HG03025 (cell line): ENCODE measurements at regions not wholly inside any gene's neighbourhood (a gene's known extent, or its start where the extent isn't known, plus 50 kb on each side); places are given as distances from the start of the nearest gene placed in this dataset.
A peak's percentile ranks its signal among the peaks of the same experiment; 100 is the strongest.
"Not testable (repeated sequence)": the region's sequence is repeated elsewhere in the genome, so short reads cannot be mapped to it uniquely, and the experiment has no call there.

ENCODE experiments used
- ATAC-seq: cut with Tn5 transposase; IDR thresholded peaks from one replicate; pipeline ENCODE4 v1.9.1; 2021; ENCODE audit warnings: mild to moderate bottlenecking, moderate library complexity; ENCODE audit not compliant: unreplicated experiment, low FRiP score

- no peak for ATAC-seq
Observed at GRCh38 chr11:8768625-8769333, 86.2 kb downstream of the RPL27A start.

- no peak for ATAC-seq
Observed at GRCh38 chr11:8772571-8773519, 90.3 kb downstream of the RPL27A start.

DNA sequence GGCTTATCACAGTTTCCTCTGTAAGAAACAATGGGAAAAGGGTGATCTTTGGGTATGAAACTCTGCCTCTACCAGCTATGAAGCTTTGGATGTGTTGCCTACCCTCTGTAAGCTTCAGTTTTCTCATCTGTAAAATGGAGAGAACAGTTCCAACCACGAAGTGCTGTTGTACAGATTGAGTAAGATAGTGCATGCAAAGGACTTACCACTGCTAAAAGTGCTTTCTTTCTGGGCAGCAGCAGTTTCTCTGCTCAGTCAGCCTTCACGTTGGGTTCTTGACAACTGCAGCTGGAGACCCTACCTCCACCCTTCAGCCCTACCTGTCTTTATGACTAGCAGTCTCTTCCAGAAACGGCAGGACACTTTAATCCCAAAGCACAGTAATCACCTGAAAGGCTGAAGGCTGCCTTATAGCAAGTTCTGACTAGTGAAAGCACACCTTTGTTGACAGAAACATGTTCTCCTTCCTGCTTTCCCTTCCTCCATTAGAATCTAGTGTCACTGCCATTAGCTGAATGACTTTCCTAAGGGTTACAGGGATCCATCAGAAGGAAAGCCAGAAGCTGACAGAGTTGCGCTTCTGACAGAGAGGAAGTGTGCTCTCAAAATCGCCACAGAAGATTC lies 91.4 kb downstream of the RPL27A start:
- no peak for ATAC-seq

DNA sequence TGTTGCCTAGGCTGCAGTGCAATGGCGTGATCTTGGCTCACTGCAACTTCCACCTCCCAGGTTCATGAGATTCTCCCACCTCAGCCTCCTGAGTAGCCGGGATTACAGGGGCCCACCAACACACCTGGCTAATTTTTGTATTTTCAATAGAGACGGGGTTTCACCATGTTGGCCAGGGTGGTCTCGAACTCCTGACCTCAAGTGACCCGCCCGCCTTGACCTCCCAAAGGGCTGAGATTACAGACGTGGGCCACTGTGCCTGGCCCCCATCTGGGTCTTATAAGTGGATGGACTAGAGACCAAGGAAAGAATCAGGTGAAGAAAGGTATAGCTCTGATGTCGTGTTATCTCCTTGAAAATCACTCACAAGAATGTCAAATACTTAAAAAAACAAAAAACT lies 92.3 kb downstream of the RPL27A start:
- not testable (repeated sequence) for ATAC-seq

GRCh38 chr11:8775332-8775731 lies 92.7 kb downstream of the RPL27A start:
- no peak for ATAC-seq

DNA sequence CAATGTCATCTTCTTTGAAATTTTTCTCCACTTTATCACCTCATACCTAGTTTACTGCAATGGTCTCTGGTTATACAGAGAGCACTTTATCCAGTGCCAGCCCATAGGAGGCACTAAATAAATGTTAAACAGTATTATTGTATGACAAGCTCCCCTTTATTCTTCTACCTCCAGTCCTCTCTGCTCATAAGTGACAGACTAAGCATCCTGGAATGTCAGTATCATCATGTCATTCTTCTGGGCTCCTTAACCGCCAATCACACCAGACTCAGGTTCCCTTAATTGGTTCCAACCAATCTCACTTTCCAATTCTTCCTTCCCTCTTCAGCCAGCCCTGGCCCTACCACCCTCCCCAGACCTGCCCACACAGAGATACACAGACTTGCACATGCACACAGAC lies 93.1 kb downstream of the RPL27A start:
- no peak for ATAC-seq

GRCh38 chr11:8776209-8776608 lies 93.6 kb downstream of the RPL27A start:
- ATAC-seq = no peak

GRCh38 chr11:8777907-8778767 lies 95.5 kb downstream of the RPL27A start:
- peak; percentile 62 for ATAC-seq

DNA sequence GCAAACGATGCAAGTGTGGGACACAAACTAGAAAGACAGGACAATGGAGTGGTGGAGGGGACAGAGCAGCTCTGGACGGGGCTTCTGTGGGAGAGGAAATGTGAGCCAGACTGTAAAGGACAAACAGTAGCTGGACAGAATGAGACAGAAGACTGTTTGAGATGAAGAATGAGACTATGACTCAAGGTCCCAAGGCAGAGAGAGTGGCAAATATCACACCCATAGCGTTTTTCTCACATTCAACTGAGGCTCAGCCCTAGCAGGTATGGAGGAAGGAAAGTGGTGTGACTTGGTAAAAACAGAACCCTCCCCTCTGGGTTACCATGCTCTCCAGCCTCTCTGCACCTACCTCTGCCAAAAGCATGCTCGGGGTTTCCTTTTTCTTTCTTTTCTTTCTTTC lies 96.5 kb downstream of the RPL27A start:
- no peak for ATAC-seq

- no peak for ATAC-seq
Observed at GRCh38 chr11:8779732-8780131, 97.1 kb downstream of the RPL27A start.

DNA sequence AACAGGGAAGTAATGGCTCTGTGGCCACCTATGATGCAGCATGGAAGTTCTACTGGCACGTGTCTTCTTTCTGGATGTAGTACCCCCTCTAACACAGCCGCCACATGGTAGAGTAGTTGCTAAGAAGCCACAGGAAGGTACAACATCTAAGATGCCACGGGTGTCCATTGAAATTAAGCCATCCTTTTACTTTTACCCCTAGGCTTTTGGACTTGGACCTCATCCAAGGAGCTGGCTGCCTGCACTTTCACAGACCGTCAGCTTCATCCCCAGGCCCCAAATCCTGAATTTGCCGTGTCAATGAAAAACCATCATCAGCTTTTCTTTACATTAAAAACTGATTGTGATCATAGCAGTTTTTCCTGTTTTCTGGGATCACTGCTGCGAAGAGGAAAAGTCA lies 102.4 kb downstream of the RPL27A start:
- ATAC-seq = no peak

DNA sequence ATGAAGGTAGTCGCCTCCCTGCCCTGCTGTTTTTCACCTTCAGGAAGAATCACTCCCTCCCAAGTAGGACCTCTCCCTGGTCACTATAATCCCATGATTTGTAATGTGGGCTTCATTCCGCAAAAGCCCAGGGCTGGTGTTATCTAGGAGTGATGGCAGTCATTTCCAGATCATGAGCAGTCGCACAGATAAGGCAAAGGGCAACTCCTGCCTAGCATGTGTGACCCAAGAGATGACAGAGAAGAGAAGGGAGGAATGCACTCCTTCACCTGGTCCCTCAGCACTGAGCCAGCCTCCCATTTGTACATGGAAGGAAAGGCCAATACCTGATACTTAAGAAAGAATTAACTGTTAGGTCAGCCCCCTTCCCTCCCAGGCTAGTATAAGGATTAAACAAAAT lies 102.9 kb downstream of the RPL27A start:
- ATAC-seq = no peak

- no peak for ATAC-seq
Observed at GRCh38 chr11:8785998-8786397, 103.4 kb downstream of the RPL27A start.

DNA sequence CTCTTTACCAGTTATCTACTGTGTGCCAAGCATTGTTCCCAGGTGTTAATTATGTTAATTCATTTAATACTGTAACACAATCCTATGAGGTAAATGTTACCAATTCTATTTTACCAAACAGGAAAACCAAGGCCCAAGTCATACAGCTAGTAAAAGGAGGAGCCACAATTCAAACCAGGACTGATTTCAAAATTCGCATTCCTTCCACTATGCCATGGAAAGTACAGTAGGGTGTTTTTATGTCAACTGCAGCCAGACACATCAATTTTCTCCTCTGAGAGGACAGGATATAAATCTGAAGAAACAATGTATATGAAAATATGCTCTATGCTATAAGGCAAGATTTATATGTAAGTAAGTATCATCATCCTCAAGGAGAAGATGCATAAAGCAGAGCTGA lies 104.3 kb downstream of the RPL27A start:
- ATAC-seq = no peak

GRCh38 chr11:8787372-8787771 lies 104.8 kb downstream of the RPL27A start:
- no peak for ATAC-seq

- ATAC-seq = no peak
Observed at GRCh38 chr11:8788616-8789015, 106.0 kb downstream of the RPL27A start.

- ATAC-seq = no peak
Observed at GRCh38 chr11:8789864-8790263, 107.3 kb downstream of the RPL27A start.

- no peak for ATAC-seq
Observed at GRCh38 chr11:8790968-8791367, 108.4 kb downstream of the RPL27A start.

DNA sequence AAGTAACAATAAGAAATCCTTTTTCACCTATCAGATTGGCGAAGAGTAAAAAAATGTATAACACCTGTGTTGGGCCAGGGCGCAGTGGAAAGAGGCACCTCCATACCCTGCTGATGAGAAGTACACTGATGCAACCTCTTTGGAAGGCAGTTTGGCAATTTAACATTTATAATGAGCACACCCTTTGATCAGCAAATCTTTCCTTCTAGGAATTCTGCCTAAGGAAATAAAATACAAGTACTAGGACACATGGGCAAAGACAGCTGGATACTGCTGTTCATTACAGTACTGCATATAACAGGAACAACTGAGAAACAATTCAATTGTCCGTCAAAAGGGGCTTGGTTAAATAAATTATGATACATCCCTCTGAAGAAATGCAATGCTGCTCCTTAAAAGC lies 110.1 kb downstream of the RPL27A start:
- ATAC-seq = no peak

GRCh38 chr11:8793114-8793777 lies 110.7 kb downstream of the RPL27A start:
- ATAC-seq = no peak
